NCI-H526 treated with DMSO at 0.1 percent for 48 hours (cell line): ENCODE measurements at regions not wholly inside any gene's neighbourhood (a gene's known extent, or its start where the extent isn't known, plus 50 kb on each side); places are given as distances from the start of the nearest gene placed in this dataset.
A peak's percentile ranks its signal among the peaks of the same experiment; 100 is the strongest.
"Not testable (repeated sequence)": the region's sequence is repeated elsewhere in the genome, so short reads cannot be mapped to it uniquely, and the experiment has no call there.

Source experiments
- DNase-seq: peaks from one replicate; lab custom pipeline; 2025; lab: John Stamatoyannopoulos, UW

GRCh38 chr2:66174491-66174890 lies 260.4 kb upstream of the MEIS1 start:
- DNase-seq, result no peak

GRCh38 chr2:66173645-66174044 lies 261.3 kb upstream of the MEIS1 start:
- no peak for DNase-seq

GRCh38 chr2:66171530-66171929 lies 263.4 kb upstream of the MEIS1 start:
- DNase-seq, result no peak

GRCh38 chr2:66170744-66171330 lies 264.1 kb upstream of the MEIS1 start:
- DNase-seq, result peak; percentile 38

GRCh38 chr2:66169076-66169475 lies 265.8 kb upstream of the MEIS1 start:
- no peak for DNase-seq

GRCh38 chr2:66164470-66164869 lies 270.5 kb upstream of the MEIS1 start:
- no peak for DNase-seq

GRCh38 chr2:66156171-66156570 lies 278.8 kb upstream of the MEIS1 start:
- DNase-seq, result no peak

- DNase-seq, result no peak
Measured at GRCh38 chr2:66153941-66154340, 281.0 kb upstream of the MEIS1 start.

GRCh38 chr2:66145490-66145889 lies 289.4 kb upstream of the MEIS1 start:
- DNase-seq, result no peak

GRCh38 chr2:66144324-66144723 lies 290.6 kb upstream of the MEIS1 start:
- not testable (repeated sequence) for DNase-seq

GRCh38 chr2:66137606-66138130 lies 297.3 kb upstream of the MEIS1 start:
- DNase-seq, result no peak

- no peak for DNase-seq
Measured at GRCh38 chr2:66134138-66134701, 300.7 kb upstream of the MEIS1 start.

- DNase-seq, result no peak
Measured at GRCh38 chr2:66127656-66128055, 307.3 kb upstream of the MEIS1 start.

GRCh38 chr2:66127061-66127460 lies 307.9 kb upstream of the MEIS1 start:
- no peak for DNase-seq

- no peak for DNase-seq
Measured at GRCh38 chr2:66125951-66126350, 309.0 kb upstream of the MEIS1 start.

- DNase-seq, result no peak
Measured at GRCh38 chr2:66122516-66122915, 312.4 kb upstream of the MEIS1 start.

GRCh38 chr2:66121946-66122345 lies 313.0 kb upstream of the MEIS1 start:
- no peak for DNase-seq

- no peak for DNase-seq
Measured at GRCh38 chr2:66113988-66114625, 320.8 kb upstream of the MEIS1 start.

GRCh38 chr2:66111706-66112105 lies 323.2 kb upstream of the MEIS1 start:
- DNase-seq, result no peak

GRCh38 chr2:66110608-66111007 lies 324.3 kb upstream of the MEIS1 start:
- DNase-seq, result no peak

GRCh38 chr2:66110086-66110485 lies 324.8 kb upstream of the MEIS1 start:
- no peak for DNase-seq

- no peak for DNase-seq
Measured at GRCh38 chr2:66109419-66109818, 325.5 kb upstream of the MEIS1 start.

- DNase-seq, result no peak
Measured at GRCh38 chr2:66105066-66105753, 329.7 kb upstream of the MEIS1 start.
